SK-N-MC (cell line): ENCODE measurements at regions not wholly inside any gene's neighbourhood (a gene's known extent, or its start where the extent isn't known, plus 50 kb on each side); places are given as distances from the start of the nearest gene placed in this dataset.

ENCODE experiments used
- FOXP2 ChIP-seq: optimal IDR thresholded peaks from 2 replicates; pipeline ENCODE3; 2011; ENCODE audit warnings: mild to moderate bottlenecking, moderate library complexity; ENCODE audit not compliant: insufficient read depth; ENCODE audit errors: extremely low read length, control extremely low read depth
- POLR2AphosphoS5 ChIP-seq: IDR thresholded peaks from 2 replicates; pipeline ENCODE4 v1.6.1; 2012; ENCODE audit warnings: mild to moderate bottlenecking, low read depth, low read length, borderline replicate concordance

- TF ChIP-seq FOXP2 (no peak), POLR2AphosphoS5 (no peak)
Measured at GRCh38 chr9:87420884-87421283, 76.8 kb upstream of the DAPK1 start.
